Loucy (cell line): ENCODE measurements at regions not wholly inside any gene's neighbourhood (a gene's known extent, or its start where the extent isn't known, plus 50 kb on each side); places are given as distances from the start of the nearest gene placed in this dataset.

ENCODE experiments used
- H2AFZ ChIP-seq: fragments of 200-600 bp; sonication (generic); 2 replicates; pipeline ENCODE4 v1.6.0; 2016; ENCODE audit warnings: antibody characterized with exemption, mild to moderate bottlenecking, low read length, moderate library complexity
- H3F3A ChIP-seq: fragments of 200-600 bp; 2 replicates; pipeline ENCODE4 v1.6.0; 2016; ENCODE audit warnings: antibody characterized with exemption, low read depth, mild to moderate bottlenecking
- H3K27me3 ChIP-seq: fragments of 200-600 bp; sonication (generic); 2 replicates; pipeline ENCODE4 v1.6.1; 2014; ENCODE audit warnings: low read length, mild to moderate bottlenecking; ENCODE audit not compliant: insufficient read depth, poor library complexity, severe bottlenecking
- H3K36me3 ChIP-seq: fragments of 200-600 bp; sonication (generic); 2 replicates; pipeline ENCODE4 v1.6.1; 2016; ENCODE audit warnings: low read length; ENCODE audit not compliant: insufficient read depth
- H3K4me1 ChIP-seq: fragments of 200-600 bp; sonication (generic); 2 replicates; pipeline ENCODE4 v1.5.1; 2014; ENCODE audit warnings: low read length, mild to moderate bottlenecking; ENCODE audit not compliant: insufficient read depth, poor library complexity, severe bottlenecking
- H3K4me2 ChIP-seq: fragments of 200-600 bp; sonication (generic); 2 replicates; pipeline ENCODE4 v1.6.0; 2014; ENCODE audit warnings: antibody characterized with exemption, low read length, low read depth, mild to moderate bottlenecking; ENCODE audit not compliant: poor library complexity, severe bottlenecking
- H3K4me3 ChIP-seq: fragments of 200-600 bp; sonication (generic); 2 replicates; pipeline ENCODE4 v1.5.1; 2014; ENCODE audit warnings: low read length, mild to moderate bottlenecking, mixed read lengths; ENCODE audit not compliant: poor library complexity, severe bottlenecking
- H3K79me2 ChIP-seq: fragments of 200-600 bp; sonication (generic); 2 replicates; pipeline ENCODE4 v1.6.1; 2014; ENCODE audit warnings: low read length; ENCODE audit not compliant: insufficient read depth
- H3K9ac ChIP-seq: fragments of 200-600 bp; sonication (generic); 2 replicates; pipeline ENCODE4 v1.6.0; 2014; ENCODE audit warnings: mild to moderate bottlenecking, low read depth, low read length, moderate library complexity; ENCODE audit not compliant: poor library complexity, severe bottlenecking
- H3K9me2 ChIP-seq: fragments of 200-600 bp; sonication (generic); replicated peaks from 2 replicates; pipeline ENCODE4 v1.6.1; 2016; ENCODE audit warnings: low read depth, low read length, mixed read lengths
- H3K9me3 ChIP-seq: fragments of 200-600 bp; sonication (generic); 2 replicates; pipeline ENCODE4 v1.6.1; 2014; ENCODE audit warnings: mild to moderate bottlenecking, antibody characterized with exemption, low read length, low read depth; ENCODE audit not compliant: insufficient read depth
- H4K20me1 ChIP-seq: fragments of 200-600 bp; sonication (generic); 2 replicates; pipeline ENCODE4 v1.6.0; 2014; ENCODE audit warnings: antibody characterized with exemption, low read length, mild to moderate bottlenecking; ENCODE audit not compliant: insufficient read depth, poor library complexity, severe bottlenecking
- CTCF ChIP-seq: fragments of 200-600 bp; sonication (generic); conservative IDR thresholded peaks from 2 replicates; pipeline ENCODE4 v1.5.1; 2014; ENCODE audit warnings: mild to moderate bottlenecking, antibody characterized with exemption, low read length
- EZH2phosphoT487 ChIP-seq: fragments of 200-600 bp; IDR thresholded peaks from 2 replicates; pipeline ENCODE4 v1.6.1; 2018; ENCODE audit warnings: antibody characterized with exemption, mild to moderate bottlenecking, moderate library complexity, borderline replicate concordance

- Histone ChIP-seq H3K4me1 (no peaks in the 10 kb centered on the region), H3K9ac (no peak overlapping the region), H3K4me3 (no peak overlapping the region), H3F3A (no peaks in the 10 kb centered on the region), H4K20me1 (no peaks in the 10 kb centered on the region), H3K79me2 (no peaks in the 10 kb centered on the region), H3K9me3 (no peaks in the 10 kb centered on the region), H3K9me2 (no peaks in the 10 kb centered on the region), H3K27me3 (no peaks in the 10 kb centered on the region), H2AFZ (no peak overlapping the region), H3K36me3 (no peaks in the 10 kb centered on the region), H3K4me2 (no peak overlapping the region)
- TF ChIP-seq EZH2phosphoT487 (no peak), CTCF (no peak)
Observed at GRCh38 chr4:62460329-62460728, 1260.2 kb downstream of the ADGRL3 start.

- no peak for TF ChIP-seq EZH2phosphoT487
- TF ChIP-seq CTCF, result no peak
- Histone ChIP-seq H2AFZ (no peak overlapping the region), H3K27me3 (no peaks in the 10 kb centered on the region), H3K79me2 (no peaks in the 10 kb centered on the region), H3K9me2 (no peaks in the 10 kb centered on the region), H3K4me1 (no peaks in the 10 kb centered on the region), H3K9ac (no peak overlapping the region), H3K9me3 (no peaks in the 10 kb centered on the region), H3K4me2 (no peak overlapping the region), H4K20me1 (no peaks in the 10 kb centered on the region), H3K36me3 (no peaks in the 10 kb centered on the region), H3K4me3 (no peak overlapping the region), H3F3A (no peaks in the 10 kb centered on the region)
Observed at GRCh38 chr4:62457356-62457755, 1257.2 kb downstream of the ADGRL3 start.

GRCh38 chr4:62455871-62456270, 1255.7 kb downstream of the ADGRL3 start:
- H3F3A ChIP-seq, result no peaks in the 10 kb centered on the region
- no peaks in the 10 kb centered on the region for H3K9me2 ChIP-seq
- H3K9ac ChIP-seq, result no peak overlapping the region
- H3K4me1 ChIP-seq, result no peaks in the 10 kb centered on the region
- no peaks in the 10 kb centered on the region for H3K36me3 ChIP-seq
- H3K27me3 ChIP-seq, result no peaks in the 10 kb centered on the region
- no peak overlapping the region for H3K4me2 ChIP-seq
- no peak for TF ChIP-seq EZH2phosphoT487
- H4K20me1 ChIP-seq, result no peaks in the 10 kb centered on the region
- no peak overlapping the region for H2AFZ ChIP-seq
- no peak overlapping the region for H3K4me3 ChIP-seq
- H3K9me3 ChIP-seq, result no peaks in the 10 kb centered on the region
- no peaks in the 10 kb centered on the region for H3K79me2 ChIP-seq

GRCh38 chr4:62454535-62454934, 1254.4 kb downstream of the ADGRL3 start:
- H3K4me1 ChIP-seq, result no peaks in the 10 kb centered on the region
- H3F3A ChIP-seq, result no peaks in the 10 kb centered on the region
- no peaks in the 10 kb centered on the region for H3K27me3 ChIP-seq
- no peak overlapping the region for H2AFZ ChIP-seq
- no peaks in the 10 kb centered on the region for H3K9me3 ChIP-seq
- H3K9me2 ChIP-seq, result no peaks in the 10 kb centered on the region
- no peak overlapping the region for H3K9ac ChIP-seq
- no peaks in the 10 kb centered on the region for H4K20me1 ChIP-seq
- H3K4me3 ChIP-seq, result no peak overlapping the region
- no peaks in the 10 kb centered on the region for H3K36me3 ChIP-seq
- no peak for TF ChIP-seq CTCF
- H3K79me2 ChIP-seq, result no peaks in the 10 kb centered on the region
- no peak overlapping the region for H3K4me2 ChIP-seq
